WTC11 (cell line): ENCODE measurements at regions not wholly inside any gene's neighbourhood (a gene's known extent, or its start where the extent isn't known, plus 50 kb on each side); places are given as distances from the start of the nearest gene placed in this dataset.

Experiments used
- ATAC-seq: fragments of 200-7000 bp; cut with Tn5 transposase; 2 replicates; pipeline ENCODE4 v1.10.0; 2021; ENCODE audit warnings: mild to moderate bottlenecking, moderate library complexity
- CTCF ChIA-PET: fragments of 300-600 bp; sonication (Branson Sonifier 250); formaldehyde crosslinking; loops from one replicate; lab custom pipeline; 2021; ENCODE audit warnings: antibody characterized with exemption; lab: Charles Lee
- POLR2A ChIA-PET: fragments of 350-600 bp; sonication (Branson Sonifier 250); formaldehyde crosslinking; loops from one replicate; lab custom pipeline; 2021; ENCODE audit warnings: antibody characterized with exemption; lab: Charles Lee
- DNase-seq: peaks from one replicate; pipeline ENCODE4 v3.0.0; 2021; ENCODE audit warnings: low spot score
- H3K27ac Mint-ChIP-seq: 2 replicates; pipeline ENCODE4 v1.8.0; 2021; ENCODE audit warnings: mixed read lengths
- H3K27me3 Mint-ChIP-seq: 2 replicates; pipeline ENCODE4 v1.8.0; 2021; ENCODE audit warnings: low read depth, mild to moderate bottlenecking, moderate library complexity, mixed read lengths
- H3K36me3 Mint-ChIP-seq: 2 replicates; pipeline ENCODE4 v1.8.0; 2021; ENCODE audit warnings: mixed read lengths
- H3K4me1 Mint-ChIP-seq: 2 replicates; pipeline ENCODE4 v1.8.0; 2022; ENCODE audit warnings: mixed read lengths
- H3K4me3 Mint-ChIP-seq: 2 replicates; pipeline ENCODE4 v1.8.0; 2021; ENCODE audit warnings: mild to moderate bottlenecking, moderate library complexity, mixed read lengths
- H3K9me3 Mint-ChIP-seq: 2 replicates; pipeline ENCODE4 v1.8.0; 2021; ENCODE audit warnings: mixed read lengths
- AR ChIP-seq: fragments of 250-450 bp; sonication (Bioruptor Pico); IDR thresholded peaks from 2 replicates; pipeline ENCODE4 v1.9.0; 2021; ENCODE audit warnings: mild to moderate bottlenecking
- EMX1 ChIP-seq: fragments of 250-450 bp; sonication (Bioruptor Pico); IDR thresholded peaks from 2 replicates; pipeline ENCODE4 v1.8.0; 2021; ENCODE audit warnings: mild to moderate bottlenecking
- FOXK1 ChIP-seq: sonication (generic); formaldehyde crosslinking; IDR thresholded peaks from 2 replicates; pipeline ENCODE4 v1.8.0; 2022; ENCODE audit warnings: mild to moderate bottlenecking, moderate library complexity, missing genetic modification reagents
- FOXP1 ChIP-seq: sonication (generic); formaldehyde crosslinking; IDR thresholded peaks from 2 replicates; pipeline ENCODE4 v1.8.0; 2022; ENCODE audit warnings: missing genetic modification reagents, mild to moderate bottlenecking, moderate library complexity, borderline replicate concordance
- JUN ChIP-seq: sonication (generic); formaldehyde crosslinking; IDR thresholded peaks from 2 replicates; pipeline ENCODE4 v1.8.0; 2023; ENCODE audit warnings: mild to moderate bottlenecking, missing genetic modification reagents
- MYBL2 ChIP-seq: sonication (generic); formaldehyde crosslinking; IDR thresholded peaks from 2 replicates; pipeline ENCODE4 v1.8.1; 2023; ENCODE audit warnings: mild to moderate bottlenecking, moderate library complexity, missing genetic modification reagents
- NFYB ChIP-seq: sonication (generic); formaldehyde crosslinking; conservative IDR thresholded peaks from 2 replicates; pipeline ENCODE4 v1.8.0; 2022; ENCODE audit warnings: low read depth, missing genetic modification reagents
- OVOL2 ChIP-seq: fragments of 250-450 bp; sonication (Bioruptor Pico); IDR thresholded peaks from 2 replicates; pipeline ENCODE4 v1.9.0; 2021; ENCODE audit warnings: mild to moderate bottlenecking, borderline replicate concordance
- SMAD4 ChIP-seq: sonication (generic); formaldehyde crosslinking; IDR thresholded peaks from 2 replicates; pipeline ENCODE4 v1.8.0; 2022; ENCODE audit warnings: mild to moderate bottlenecking, missing genetic modification reagents
- SP1 ChIP-seq: sonication (generic); formaldehyde crosslinking; conservative IDR thresholded peaks from 2 replicates; pipeline ENCODE4 v1.8.1; 2022; ENCODE audit warnings: missing genetic modification reagents
- STAT6 ChIP-seq: sonication (generic); formaldehyde crosslinking; conservative IDR thresholded peaks from 2 replicates; pipeline ENCODE4 v1.8.1; 2023; ENCODE audit warnings: mild to moderate bottlenecking, low read depth, missing genetic modification reagents, moderate library complexity
- USF2 ChIP-seq: sonication (generic); formaldehyde crosslinking; IDR thresholded peaks from 2 replicates; pipeline ENCODE4 v1.8.1; 2023; ENCODE audit warnings: mild to moderate bottlenecking, missing genetic modification reagents, moderate library complexity
- ZNF219 ChIP-seq: sonication (generic); formaldehyde crosslinking; IDR thresholded peaks from 2 replicates; pipeline ENCODE4 v1.8.0; 2023; ENCODE audit warnings: missing genetic modification reagents, mild to moderate bottlenecking, borderline replicate concordance
- ZNF263 ChIP-seq: sonication (generic); formaldehyde crosslinking; IDR thresholded peaks from 2 replicates; pipeline ENCODE4 v1.8.1; 2022; ENCODE audit warnings: low read depth, mild to moderate bottlenecking, moderate library complexity, missing genetic modification reagents
- ZNF281 ChIP-seq: sonication (generic); formaldehyde crosslinking; IDR thresholded peaks from 2 replicates; pipeline ENCODE4 v1.8.0; 2023; ENCODE audit warnings: mild to moderate bottlenecking, missing genetic modification reagents
- ZNF423 ChIP-seq: fragments of 250-450 bp; sonication (Bioruptor Pico); IDR thresholded peaks from 2 replicates; pipeline ENCODE4 v2.1.2; 2022; ENCODE audit warnings: mild to moderate bottlenecking, moderate library complexity

GRCh38 chr3:72492240-72492639 is 356.0 kb downstream of the SHQ1 start (continued):
- no peak for TF ChIP-seq AR (CRISPR knock-in tag)

GRCh38 chr3:72490688-72491435 is 357.4 kb downstream of the SHQ1 start:
- peak; percentile 71 for ATAC-seq
- H3K27ac Mint-ChIP-seq = peak overlapping the region; percentile 45

GRCh38 chr3:72489901-72490300 is 358.3 kb downstream of the SHQ1 start:
- Mint-ChIP-seq H3K27me3 (peaks cover 8% of the 10 kb centered on the region), H3K9me3 (peaks cover 13% of the 10 kb centered on the region), H3K27ac (no peak overlapping the region), H3K4me1 (peaks cover 48% of the 10 kb centered on the region), H3K4me3 (no peak overlapping the region), H3K36me3 (no peaks in the 10 kb centered on the region; the same call in 1 of the 2 replicates)
- no peak for DNase-seq
- no peak for ATAC-seq
- ChIA-PET CTCF (interaction anchor here (0.6 kb wide), 1 partner anchor 333 kb away, joined by 4 read pairs; no protein-coding TSS in a partner anchor), POLR2A (no interaction called here)
- TF ChIP-seq FOXP1 (CRISPR knock-in tag) = no peak

More at GRCh38 chr3:72490688-72491435, 357.4 kb downstream of the SHQ1 start:
- DNase-seq = peak; percentile 20
- Mint-ChIP-seq H3K36me3 (no peaks in the 10 kb centered on the region; the same call in 1 of the 2 replicates), H3K27me3 (peaks cover 8% of the 10 kb centered on the region), H3K9me3 (peaks cover 9% of the 10 kb centered on the region), H3K4me1 (peaks cover 48% of the 10 kb centered on the region), H3K4me3 (no peak overlapping the region)
- POLR2A ChIA-PET = no interaction called here
- TF ChIP-seq JUN (CRISPR knock-in tag) = no peak
- CTCF ChIA-PET = interaction anchor here (0.6 kb wide), 1 partner anchor 332 kb away, joined by 4 read pairs; no protein-coding TSS in a partner anchor

- no peak for DNase-seq
Observed at GRCh38 chr3:72488738-72489035, 359.6 kb downstream of the SHQ1 start.

More at GRCh38 chr3:72488738-72489035, 359.6 kb downstream of the SHQ1 start:
- peaks cover 48% of the 10 kb centered on the region for H3K4me1 Mint-ChIP-seq
- POLR2A ChIA-PET = no interaction called here
- ATAC-seq = no peak
- H3K9me3 Mint-ChIP-seq = peaks cover 7% of the 10 kb centered on the region
- no peak overlapping the region for H3K27ac Mint-ChIP-seq
- CTCF ChIA-PET = interaction anchor here (1.3 kb wide), 1 partner anchor 167 kb away, joined by 4 read pairs; no protein-coding TSS in a partner anchor
- H3K4me3 Mint-ChIP-seq = no peak overlapping the region
- H3K36me3 Mint-ChIP-seq = no peaks in the 10 kb centered on the region
- peaks cover 8% of the 10 kb centered on the region for H3K27me3 Mint-ChIP-seq
- no peak for TF ChIP-seq FOXK1
- no peak for TF ChIP-seq USF2 (CRISPR knock-in tag)
- TF ChIP-seq EMX1 (CRISPR knock-in tag) = no peak
- TF ChIP-seq STAT6 (CRISPR knock-in tag) = no peak
- no peak for TF ChIP-seq ZNF281 (CRISPR knock-in tag)
- TF ChIP-seq ZNF423 (CRISPR knock-in tag) = no peak
- TF ChIP-seq ZNF263 = no peak
- TF ChIP-seq NFYB = no peak
- no peak for TF ChIP-seq SP1 (CRISPR knock-in tag)
- TF ChIP-seq ZNF219 (CRISPR knock-in tag) = no peak
- TF ChIP-seq OVOL2 = no peak
- no peak for TF ChIP-seq SMAD4 (CRISPR knock-in tag)
- TF ChIP-seq MYBL2 = no peak
